HG02938 (cell line): ENCODE measurements at regions not wholly inside any gene's neighbourhood (a gene's known extent, or its start where the extent isn't known, plus 50 kb on each side); places are given as distances from the start of the nearest gene placed in this dataset.
"Not testable (repeated sequence)": the region's sequence is repeated elsewhere in the genome, so short reads cannot be mapped to it uniquely, and the experiment has no call there.

Experiments
- ATAC-seq: cut with Tn5 transposase; IDR thresholded peaks from one replicate; pipeline ENCODE4 v1.9.1; 2021; ENCODE audit warnings: mild to moderate bottlenecking, moderate library complexity; ENCODE audit not compliant: unreplicated experiment

GRCh38 chr15:98263787-98264186 lies 303.3 kb downstream of the ARRDC4 start:
- ATAC-seq = no peak

- ATAC-seq = no peak
These were observed 305.8 kb downstream of the ARRDC4 start for GRCh38 chr15:98266295-98266694.

- ATAC-seq = no peak
These were observed 307.7 kb downstream of the ARRDC4 start for GRCh38 chr15:98268163-98268562.

GRCh38 chr15:98272625-98273024 lies 312.1 kb downstream of the ARRDC4 start:
- ATAC-seq = no peak

- no peak for ATAC-seq
These were observed 315.5 kb downstream of the ARRDC4 start for GRCh38 chr15:98276018-98276417.

GRCh38 chr15:98277602-98278001 lies 317.1 kb downstream of the ARRDC4 start:
- ATAC-seq = no peak

- no peak for ATAC-seq
These were observed 319.9 kb downstream of the ARRDC4 start for GRCh38 chr15:98280284-98280975.

GRCh38 chr15:98281130-98281529 lies 320.6 kb downstream of the ARRDC4 start:
- no peak for ATAC-seq

GRCh38 chr15:98282656-98283332 lies 322.3 kb downstream of the ARRDC4 start:
- ATAC-seq = no peak

GRCh38 chr15:98286200-98286599 lies 325.7 kb downstream of the ARRDC4 start:
- ATAC-seq = no peak

- ATAC-seq = no peak
These were observed 326.3 kb downstream of the ARRDC4 start for GRCh38 chr15:98286831-98287230.

- ATAC-seq = no peak
These were observed 327.6 kb downstream of the ARRDC4 start for GRCh38 chr15:98288091-98288590.

- no peak for ATAC-seq
These were observed 329.2 kb downstream of the ARRDC4 start for GRCh38 chr15:98289747-98290146.

- peak; percentile 73 for ATAC-seq
These were observed 332.1 kb downstream of the ARRDC4 start for GRCh38 chr15:98292442-98293240.

GRCh38 chr15:98294126-98294525 lies 333.6 kb downstream of the ARRDC4 start:
- ATAC-seq = no peak

- ATAC-seq = not testable (repeated sequence)
These were observed 334.7 kb downstream of the ARRDC4 start for GRCh38 chr15:98295101-98295759.

GRCh38 chr15:98296653-98297052 lies 336.1 kb downstream of the ARRDC4 start:
- ATAC-seq = no peak

- ATAC-seq = no peak
These were observed 343.9 kb downstream of the ARRDC4 start for GRCh38 chr15:98304371-98304770.

GRCh38 chr15:98308117-98308516 lies 340.2 kb upstream of the IGF1R start:
- no peak for ATAC-seq

- peak; percentile 80 for ATAC-seq
These were observed 336.7 kb upstream of the IGF1R start for GRCh38 chr15:98311566-98312188.

GRCh38 chr15:98312913-98313312 lies 335.4 kb upstream of the IGF1R start:
- ATAC-seq = no peak
